Chondrocyte (in vitro differentiated cells): ENCODE measurements at regions not wholly inside any gene's neighbourhood (a gene's known extent, or its start where the extent isn't known, plus 50 kb on each side); places are given as distances from the start of the nearest gene placed in this dataset.

ENCODE experiments used
- DNase-seq: peaks from one replicate; pipeline ENCODE4 v3.0.0; 2021; ENCODE audit warnings: mixed read lengths, low spot score
- H3K27ac Mint-ChIP-seq: one replicate; pipeline ENCODE4 v1.8.0; 2021; ENCODE audit warnings: mild to moderate bottlenecking, moderate library complexity, mixed read lengths; ENCODE audit not compliant: unreplicated experiment
- H3K27me3 Mint-ChIP-seq: 2 replicates; pipeline ENCODE4 v1.8.0; 2021; ENCODE audit warnings: low read depth, mixed read lengths
- H3K36me3 Mint-ChIP-seq: 2 replicates; pipeline ENCODE4 v1.8.0; 2021; ENCODE audit warnings: low read depth, mixed read lengths
- H3K4me1 Mint-ChIP-seq: 2 replicates; pipeline ENCODE4 v1.8.0; 2021; ENCODE audit warnings: low read depth, mild to moderate bottlenecking, mixed read lengths
- H3K4me3 Mint-ChIP-seq: one replicate; pipeline ENCODE4 v1.8.0; 2021; ENCODE audit warnings: mild to moderate bottlenecking, moderate library complexity, mixed read lengths; ENCODE audit not compliant: unreplicated experiment
- H3K9me3 Mint-ChIP-seq: 2 replicates; pipeline ENCODE4 v1.8.0; 2021; ENCODE audit warnings: low read depth, mixed read lengths
- CTCF ChIP-seq: fragments of 200-600 bp; sonication (generic); IDR thresholded peaks from 2 replicates; pipeline ENCODE4 v1.5.0; 2021; ENCODE audit warnings: antibody characterized with exemption, mild to moderate bottlenecking, moderate library complexity

- TF ChIP-seq CTCF: no peak
- DNase-seq: no peak
- Mint-ChIP-seq H3K27me3 (no peaks in the 10 kb centered on the region), H3K4me1 (no peaks in the 10 kb centered on the region), H3K36me3 (peaks cover 3% of the 10 kb centered on the region), H3K4me3 (no peak overlapping the region), H3K9me3 (peaks cover 17% of the 10 kb centered on the region), H3K27ac (no peak overlapping the region)
Measured at GRCh38 chr11:106493751-106494150, 416.3 kb downstream of the AASDHPPT start.

GRCh38 chr11:106495046-106495445 is 417.6 kb downstream of the AASDHPPT start:
- TF ChIP-seq CTCF: no peak
- Mint-ChIP-seq H3K27me3 (no peaks in the 10 kb centered on the region), H3K4me1 (no peaks in the 10 kb centered on the region), H3K4me3 (no peak overlapping the region), H3K9me3 (peaks cover 5% of the 10 kb centered on the region), H3K36me3 (no peaks in the 10 kb centered on the region), H3K27ac (no peak overlapping the region)
- DNase-seq: no peak

GRCh38 chr11:106496677-106497076 is 419.2 kb downstream of the AASDHPPT start:
- H3K4me1 Mint-ChIP-seq: no peaks in the 10 kb centered on the region
- DNase-seq: no peak
- H3K4me3 Mint-ChIP-seq: no peak overlapping the region
- H3K36me3 Mint-ChIP-seq: no peaks in the 10 kb centered on the region
- no peak for TF ChIP-seq CTCF
- H3K27me3 Mint-ChIP-seq: no peaks in the 10 kb centered on the region
- H3K27ac Mint-ChIP-seq: no peak overlapping the region
- peaks cover 5% of the 10 kb centered on the region for H3K9me3 Mint-ChIP-seq

GRCh38 chr11:106497321-106497720 is 419.9 kb downstream of the AASDHPPT start:
- Mint-ChIP-seq H3K36me3 (no peaks in the 10 kb centered on the region), H3K9me3 (peaks cover 3% of the 10 kb centered on the region), H3K4me1 (no peaks in the 10 kb centered on the region), H3K27ac (no peak overlapping the region), H3K4me3 (no peak overlapping the region), H3K27me3 (no peaks in the 10 kb centered on the region)
- no peak for TF ChIP-seq CTCF
- DNase-seq: no peak

- Mint-ChIP-seq H3K27me3 (no peaks in the 10 kb centered on the region), H3K4me3 (no peak overlapping the region), H3K36me3 (no peaks in the 10 kb centered on the region), H3K9me3 (no peaks in the 10 kb centered on the region), H3K27ac (no peak overlapping the region), H3K4me1 (no peaks in the 10 kb centered on the region)
- TF ChIP-seq CTCF: no peak
- no peak for DNase-seq
Measured at GRCh38 chr11:106497822-106498221, 420.4 kb downstream of the AASDHPPT start.
